ENCODE measurements at regions not wholly inside any gene's neighbourhood (a gene's known extent, or its start where the extent isn't known, plus 50 kb on each side); places are given as distances from the start of the nearest gene placed in this dataset.

DNA sequence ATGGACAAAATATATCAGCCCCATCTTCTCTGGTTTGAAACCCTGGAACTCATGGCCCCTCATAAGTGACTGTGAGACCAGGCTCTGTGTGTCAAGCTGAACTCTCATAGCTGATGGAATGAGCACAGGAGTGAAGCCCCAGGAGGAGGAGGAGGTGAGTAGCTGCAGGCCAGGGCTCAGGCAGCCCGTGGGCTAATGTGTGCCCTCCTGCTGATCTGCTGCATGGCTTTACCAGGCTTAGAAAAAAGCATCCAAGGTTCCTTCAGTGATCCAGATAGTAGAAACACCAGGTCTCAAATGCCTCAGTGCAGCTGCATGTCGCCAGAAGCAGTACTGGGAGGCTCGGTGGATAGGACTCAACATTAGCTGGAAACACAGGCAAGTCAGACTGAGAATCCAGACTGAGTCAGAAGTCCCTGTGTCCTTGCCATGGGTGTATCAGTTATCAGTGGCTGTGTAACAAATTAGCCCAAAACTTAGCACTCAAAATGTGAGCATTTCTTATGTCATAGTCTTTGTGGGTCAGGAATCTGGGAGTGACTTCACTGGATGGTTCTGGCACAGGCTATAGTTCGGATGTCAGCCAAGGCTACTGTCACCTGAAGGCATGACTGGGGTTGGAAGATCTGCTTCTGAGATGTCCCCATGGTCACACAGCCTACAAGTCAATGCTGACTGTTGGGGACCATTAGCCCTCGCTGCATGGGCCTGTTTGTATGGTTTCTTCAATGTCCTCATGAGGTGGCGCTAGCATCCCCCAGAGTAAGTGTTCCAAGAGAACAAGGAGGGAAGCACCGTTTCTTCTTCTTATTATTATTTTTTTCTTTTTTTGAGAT, 255.4 kb upstream of the IRF2BP2 start:
- TF ChIP-seq, protein P1, sequence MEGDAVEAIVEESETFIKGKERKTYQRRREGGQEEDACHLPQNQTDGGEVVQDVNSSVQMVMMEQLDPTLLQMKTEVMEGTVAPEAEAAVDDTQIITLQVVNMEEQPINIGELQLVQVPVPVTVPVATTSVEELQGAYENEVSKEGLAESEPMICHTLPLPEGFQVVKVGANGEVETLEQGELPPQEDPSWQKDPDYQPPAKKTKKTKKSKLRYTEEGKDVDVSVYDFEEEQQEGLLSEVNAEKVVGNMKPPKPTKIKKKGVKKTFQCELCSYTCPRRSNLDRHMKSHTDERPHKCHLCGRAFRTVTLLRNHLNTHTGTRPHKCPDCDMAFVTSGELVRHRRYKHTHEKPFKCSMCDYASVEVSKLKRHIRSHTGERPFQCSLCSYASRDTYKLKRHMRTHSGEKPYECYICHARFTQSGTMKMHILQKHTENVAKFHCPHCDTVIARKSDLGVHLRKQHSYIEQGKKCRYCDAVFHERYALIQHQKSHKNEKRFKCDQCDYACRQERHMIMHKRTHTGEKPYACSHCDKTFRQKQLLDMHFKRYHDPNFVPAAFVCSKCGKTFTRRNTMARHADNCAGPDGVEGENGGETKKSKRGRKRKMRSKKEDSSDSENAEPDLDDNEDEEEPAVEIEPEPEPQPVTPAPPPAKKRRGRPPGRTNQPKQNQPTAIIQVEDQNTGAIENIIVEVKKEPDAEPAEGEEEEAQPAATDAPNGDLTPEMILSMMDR (IDR thresholded peaks at IDR 0.05), result no peak
- TF ChIP-seq POLR2A (IDR thresholded peaks at IDR 0.05), result no peak
